ENCODE measurements at regions not wholly inside any gene's neighbourhood (a gene's known extent, or its start where the extent isn't known, plus 50 kb on each side); places are given as distances from the start of the nearest gene placed in this dataset.

- H3K27ac Mint-ChIP-seq = no peak overlapping the region
- TF ChIP-seq CTCF (conservative IDR thresholded peaks at IDR 0.05) = no peak
- H3K9ac ChIP-seq (ENCODE audit: extremely low read depth, low read length, poor library complexity, severe bottlenecking) = no peak overlapping the region
- H3K27ac ChIP-seq (ENCODE audit: low read depth, low read length) = no peak overlapping the region
- H3K4me3 Mint-ChIP-seq = no peak overlapping the region
- no peaks in the 10 kb centered on the region for H3K27me3 Mint-ChIP-seq (ENCODE audit: insufficient read depth)
- no peaks in the 10 kb centered on the region for H3K4me1 ChIP-seq (ENCODE audit: control insufficient read depth, insufficient read depth, low read length)
- H3K9me3 ChIP-seq (ENCODE audit: control insufficient read depth, low read length) = no peaks in the 10 kb centered on the region
- H3K36me3 Mint-ChIP-seq (ENCODE audit: low read depth) = no peaks in the 10 kb centered on the region
- peaks cover 3% of the 10 kb centered on the region for H3K4me1 Mint-ChIP-seq
- DNase-seq = no peak
- no peaks in the 10 kb centered on the region for H3K9me3 Mint-ChIP-seq
- no peaks in the 10 kb centered on the region for H3K27me3 ChIP-seq (ENCODE audit: control insufficient read depth, insufficient read depth, low read length, poor library complexity, severe bottlenecking)
- H3K36me3 ChIP-seq (ENCODE audit: control insufficient read depth, insufficient read depth, low read length) = no peaks in the 10 kb centered on the region
- no peak overlapping the region for H3K4me3 ChIP-seq (ENCODE audit: low read length)
These were observed 948.6 kb upstream of the CHAC2 start for GRCh38 chr2:52818958-52819357.

GRCh38 chr2:52810460-52810859 lies 957.1 kb upstream of the CHAC2 start:
- Mint-ChIP-seq H3K4me3 (no peak overlapping the region), H3K9me3 (no peaks in the 10 kb centered on the region), H3K36me3 (ENCODE audit: low read depth) (no peaks in the 10 kb centered on the region), H3K4me1 (no peaks in the 10 kb centered on the region), H3K27me3 (ENCODE audit: insufficient read depth) (no peaks in the 10 kb centered on the region), H3K27ac (no peak overlapping the region)
- TF ChIP-seq CTCF (conservative IDR thresholded peaks at IDR 0.05) = peak; percentile 56
- WGBS, 2 experiments (ENCODE audit: insufficient coverage in 1 of 2, insufficient read length in 1 of 2) = 50% methylated on average over 4 of the region's 4 CpGs
- peak; percentile 52 for DNase-seq
- Histone ChIP-seq H3K4me1 (ENCODE audit: control insufficient read depth, insufficient read depth, low read length) (no peaks in the 10 kb centered on the region), H3K27me3 (ENCODE audit: control insufficient read depth, insufficient read depth, low read length, poor library complexity, severe bottlenecking) (no peaks in the 10 kb centered on the region), H3K36me3 (ENCODE audit: control insufficient read depth, insufficient read depth, low read length) (no peaks in the 10 kb centered on the region), H3K4me3 (ENCODE audit: low read length) (no peak overlapping the region), H3K9ac (ENCODE audit: extremely low read depth, low read length, poor library complexity, severe bottlenecking) (no peak overlapping the region), H3K27ac (ENCODE audit: low read depth, low read length) (no peak overlapping the region), H3K9me3 (ENCODE audit: control insufficient read depth, low read length) (no peaks in the 10 kb centered on the region)

- H3K4me3 Mint-ChIP-seq = no peak overlapping the region
- no peak for DNase-seq
- H3K27ac Mint-ChIP-seq = no peak overlapping the region
- no peak overlapping the region for H3K4me3 ChIP-seq (ENCODE audit: low read length)
- no peak for TF ChIP-seq CTCF (conservative IDR thresholded peaks at IDR 0.05)
- no peak overlapping the region for H3K9ac ChIP-seq (ENCODE audit: extremely low read depth, low read length, poor library complexity, severe bottlenecking)
- no peaks in the 10 kb centered on the region for H3K4me1 ChIP-seq (ENCODE audit: control insufficient read depth, insufficient read depth, low read length)
- H3K9me3 Mint-ChIP-seq = no peaks in the 10 kb centered on the region
- no peaks in the 10 kb centered on the region for H3K36me3 Mint-ChIP-seq (ENCODE audit: low read depth)
- H3K9me3 ChIP-seq (ENCODE audit: control insufficient read depth, low read length) = peaks cover 10% of the 10 kb centered on the region
- no peak overlapping the region for H3K27ac ChIP-seq (ENCODE audit: low read depth, low read length)
- no peaks in the 10 kb centered on the region for H3K27me3 Mint-ChIP-seq (ENCODE audit: insufficient read depth)
- no peaks in the 10 kb centered on the region for H3K27me3 ChIP-seq (ENCODE audit: control insufficient read depth, insufficient read depth, low read length, poor library complexity, severe bottlenecking)
- H3K4me1 Mint-ChIP-seq = no peaks in the 10 kb centered on the region
- no peaks in the 10 kb centered on the region for H3K36me3 ChIP-seq (ENCODE audit: control insufficient read depth, insufficient read depth, low read length)
These were observed 961.6 kb upstream of the CHAC2 start for GRCh38 chr2:52805901-52806410.
